AG10803 (cell line): ENCODE measurements at regions not wholly inside any gene's neighbourhood (a gene's known extent, or its start where the extent isn't known, plus 50 kb on each side); places are given as distances from the start of the nearest gene placed in this dataset.

Experiments
- DNase-seq: peaks from one replicate; pipeline ENCODE4 v3.0.0; 2010; ENCODE audit warnings: low read depth
- H3K4me3 ChIP-seq: 2 replicates; pipeline ENCODE4 v1.5.1; 2011; ENCODE audit warnings: mild to moderate bottlenecking, low read length, control low read depth
- CTCF ChIP-seq: conservative IDR thresholded peaks from 2 replicates; pipeline ENCODE4 v1.5.1; 2011; ENCODE audit warnings: mild to moderate bottlenecking, low read length, control low read depth, inconsistent platforms

DNA sequence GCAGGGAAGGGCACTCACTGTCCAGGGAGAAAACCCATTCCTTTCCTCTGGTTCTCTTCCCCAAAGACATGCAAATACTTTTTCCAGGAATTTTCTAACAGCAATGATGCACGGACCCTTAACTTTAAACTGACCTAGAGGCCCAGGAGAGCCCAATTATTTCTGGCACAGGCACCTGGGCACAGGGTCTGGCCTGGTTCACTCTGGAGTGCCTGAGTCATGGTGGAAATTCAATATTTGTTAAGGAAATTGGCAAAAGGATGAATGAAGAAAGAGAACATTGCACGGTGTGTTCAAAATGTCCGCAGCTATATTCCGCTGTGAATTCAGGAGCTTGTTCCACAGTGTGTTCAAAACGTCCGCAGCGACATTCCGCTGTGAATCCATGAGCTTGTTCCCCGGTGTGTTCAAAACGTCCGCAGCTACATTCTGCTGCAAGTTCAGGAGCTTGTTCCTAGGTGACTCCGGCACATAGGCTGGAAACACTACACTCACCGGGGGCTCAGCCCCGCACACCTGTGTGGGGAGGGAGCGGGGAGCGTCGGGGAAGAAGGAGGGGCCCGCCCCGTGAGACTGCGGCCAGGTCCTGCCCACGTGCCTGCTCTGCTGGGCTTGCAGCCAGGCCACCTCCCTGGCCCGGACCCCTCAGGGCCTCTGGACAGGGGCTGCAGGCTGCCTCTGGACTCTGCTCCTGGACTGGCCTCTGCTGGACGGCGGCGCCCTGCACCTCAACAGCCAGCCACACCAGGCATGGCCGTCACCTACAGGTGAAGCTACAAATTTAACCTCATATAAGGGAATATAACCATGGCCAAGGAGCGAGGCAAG is 72.0 kb upstream of the FAM20C start:
- DNase-seq: no peak
- no peak overlapping the region for H3K4me3 ChIP-seq
- TF ChIP-seq CTCF: no peak

- no peak for DNase-seq
- H3K4me3 ChIP-seq: no peak overlapping the region
- no peak for TF ChIP-seq CTCF
These were observed 71.2 kb upstream of the FAM20C start for GRCh38 chr7:121002-121785.

GRCh38 chr7:123237-123636 is 69.1 kb upstream of the FAM20C start:
- no peak for DNase-seq
- no peak for TF ChIP-seq CTCF

DNA sequence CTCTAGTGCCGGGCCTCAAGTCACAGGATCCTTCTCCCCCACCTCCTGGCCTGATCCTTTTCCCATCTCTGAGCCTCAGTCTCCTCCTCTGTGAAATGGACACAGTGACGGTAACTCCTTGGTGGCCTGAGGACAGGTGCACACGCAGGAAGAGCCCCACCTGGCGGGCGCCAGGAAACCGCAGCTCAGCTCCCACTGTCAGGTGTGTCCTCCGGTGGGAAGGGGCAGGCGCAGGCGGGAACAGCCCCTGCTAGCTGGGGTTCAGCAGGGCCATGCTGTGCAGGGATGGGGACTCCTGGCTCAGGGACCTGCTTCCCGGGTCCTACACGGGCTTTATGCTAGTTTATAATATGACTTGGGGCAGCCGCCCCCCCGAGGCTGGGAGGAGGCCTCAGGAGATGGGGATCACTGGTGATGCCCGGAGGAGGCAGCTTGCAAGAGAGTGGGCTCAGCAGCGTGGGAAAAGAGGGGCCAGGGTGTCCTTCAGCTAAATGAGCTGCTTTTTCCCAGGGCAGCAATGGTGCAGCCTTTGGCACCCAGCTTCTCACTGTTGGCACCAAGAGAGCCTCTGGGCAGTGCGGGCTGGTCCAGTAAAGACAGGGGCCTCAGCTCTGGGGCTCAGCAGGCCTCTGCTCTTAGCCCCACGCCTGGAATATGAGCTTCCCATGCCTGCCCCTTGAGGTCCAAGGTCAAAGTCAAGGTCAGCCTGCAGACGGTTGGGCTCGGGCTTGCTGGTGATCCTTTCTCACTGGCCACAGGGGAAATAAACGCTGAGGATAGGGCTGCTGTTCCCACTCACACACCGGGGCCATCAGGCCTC is 68.0 kb upstream of the FAM20C start:
- no peak overlapping the region for H3K4me3 ChIP-seq
- no peak for TF ChIP-seq CTCF
- DNase-seq: no peak

More at GRCh38 chr7:123237-123636, 69.1 kb upstream of the FAM20C start:
- no peak overlapping the region for H3K4me3 ChIP-seq

- no peak overlapping the region for H3K4me3 ChIP-seq
- TF ChIP-seq CTCF: no peak
- DNase-seq: no peak
These were observed 67.3 kb upstream of the FAM20C start for GRCh38 chr7:125061-125475.

DNA sequence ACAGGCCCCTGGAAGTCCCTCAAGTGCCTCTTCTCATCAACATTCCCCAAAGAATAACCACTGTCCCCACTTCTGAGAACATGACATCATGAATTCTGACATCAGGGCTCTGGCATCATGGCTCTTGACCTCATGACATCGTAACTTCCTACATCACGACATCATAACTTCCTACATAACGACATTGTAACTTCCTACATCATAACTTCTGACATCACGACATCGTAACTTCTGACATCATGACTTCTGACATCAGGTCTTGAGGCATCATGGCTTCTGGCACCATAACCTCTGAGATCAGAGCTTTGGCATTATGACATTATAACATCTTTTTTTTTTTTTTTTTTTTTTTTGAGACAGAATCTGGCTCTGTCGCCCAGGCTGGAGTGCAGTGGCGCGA is 66.7 kb upstream of the FAM20C start:
- no peak overlapping the region for H3K4me3 ChIP-seq
- no peak for DNase-seq
- TF ChIP-seq CTCF: no peak
